Activated T-helper 9 cell treated with anti-CD3 and anti-CD28 coated beads, Interleukin-2, amount 50 U/mL, for 16 hours (primary cell): ENCODE measurements at regions not wholly inside any gene's neighbourhood (a gene's known extent, or its start where the extent isn't known, plus 50 kb on each side); places are given as distances from the start of the nearest gene placed in this dataset.

Experiments used
- DNase-seq: peaks from one replicate; pipeline ENCODE4 v3.0.0-alpha.2; 2020; ENCODE audit warnings: low read depth

GRCh38 chr5:159385536-159385935, 55.2 kb upstream of the IL12B start:
- no peak for DNase-seq

- DNase-seq = no peak
These were observed 55.9 kb upstream of the IL12B start for GRCh38 chr5:159386028-159386711.

DNA sequence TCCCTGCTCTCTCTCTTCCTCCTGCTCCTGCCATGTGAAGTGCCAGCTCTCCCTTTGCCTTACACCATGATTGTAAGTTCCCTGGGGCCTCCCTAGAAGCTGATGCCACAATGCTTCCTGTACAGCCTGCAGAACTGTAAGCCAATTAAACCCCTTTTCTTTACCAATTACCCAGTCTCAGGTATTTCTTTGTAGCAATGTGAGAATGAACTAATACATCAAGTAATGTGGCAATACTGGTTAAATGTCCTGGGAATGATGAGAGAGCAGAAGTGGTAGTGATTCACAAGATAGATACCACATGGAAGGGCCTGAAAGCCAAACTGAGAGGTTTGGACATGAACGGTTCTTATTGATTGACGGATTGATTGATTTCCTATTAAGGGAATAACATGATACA, 62.6 kb upstream of the IL12B start:
- DNase-seq = no peak

- DNase-seq = no peak
These were observed 63.6 kb upstream of the IL12B start for GRCh38 chr5:159393854-159394274.

- DNase-seq = no peak
These were observed 64.9 kb upstream of the IL12B start for GRCh38 chr5:159395202-159395601.

DNA sequence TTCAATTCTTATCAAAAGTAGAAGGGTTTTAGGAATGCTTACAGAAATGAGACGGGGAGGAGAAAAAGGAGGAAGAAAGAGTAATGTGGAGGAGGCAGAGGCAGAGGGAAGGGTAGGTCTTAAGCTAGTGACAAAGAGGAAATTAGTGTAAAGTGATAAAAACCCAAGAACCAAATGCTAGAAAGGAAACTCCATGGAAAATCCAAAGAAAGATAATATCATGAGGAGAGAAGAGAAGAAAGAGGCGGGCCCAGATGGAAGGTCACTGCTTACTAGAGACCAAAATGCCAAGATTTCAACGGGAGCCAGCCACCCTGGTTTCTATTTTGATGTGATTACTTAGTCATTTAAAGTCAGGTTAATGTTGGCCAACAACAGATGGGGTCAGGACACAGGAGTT, 68.6 kb upstream of the IL12B start:
- DNase-seq = no peak

DNA sequence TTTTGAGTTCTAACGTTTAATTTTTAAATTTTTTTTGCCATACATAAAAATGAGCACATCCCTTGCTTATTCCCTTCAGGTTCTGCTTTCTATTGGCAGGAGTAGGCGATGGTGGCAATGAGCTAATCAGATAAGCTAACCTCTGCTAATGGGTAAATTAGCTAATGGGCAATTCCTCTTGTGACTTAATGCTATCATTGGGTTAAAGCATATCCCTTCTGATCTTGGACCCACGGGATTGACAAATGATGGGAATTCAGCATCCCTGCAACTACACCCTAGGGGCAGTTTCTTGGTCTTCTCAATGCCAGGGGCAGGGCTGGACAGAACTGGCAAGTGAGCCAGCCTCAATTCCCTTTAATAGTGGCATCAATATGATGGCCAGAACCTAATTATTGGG, 70.2 kb upstream of the IL12B start:
- no peak for DNase-seq

GRCh38 chr5:159402311-159402710, 72.0 kb upstream of the IL12B start:
- DNase-seq = no peak

DNA sequence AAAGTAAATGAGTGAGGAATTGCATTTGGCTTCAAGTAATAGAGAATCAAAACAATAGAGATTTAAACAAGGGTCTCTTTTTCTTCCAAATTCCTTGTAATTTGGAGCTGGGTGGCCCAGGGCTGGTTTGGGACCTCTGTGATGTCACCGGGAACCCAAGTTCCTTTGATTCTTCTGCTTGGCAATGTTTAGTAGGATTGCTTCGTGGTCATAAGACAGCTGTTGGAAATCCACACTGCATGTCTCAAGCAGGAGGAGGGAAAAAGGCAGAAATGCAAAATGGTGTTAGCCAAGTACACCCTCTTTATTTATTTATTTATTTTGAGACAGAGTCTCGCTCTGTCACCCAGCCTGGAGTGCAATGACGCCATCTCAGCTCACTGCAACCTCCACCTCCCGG, 72.6 kb upstream of the IL12B start:
- DNase-seq = no peak

GRCh38 chr5:159403906-159404681, 73.8 kb upstream of the IL12B start:
- no peak for DNase-seq

DNA sequence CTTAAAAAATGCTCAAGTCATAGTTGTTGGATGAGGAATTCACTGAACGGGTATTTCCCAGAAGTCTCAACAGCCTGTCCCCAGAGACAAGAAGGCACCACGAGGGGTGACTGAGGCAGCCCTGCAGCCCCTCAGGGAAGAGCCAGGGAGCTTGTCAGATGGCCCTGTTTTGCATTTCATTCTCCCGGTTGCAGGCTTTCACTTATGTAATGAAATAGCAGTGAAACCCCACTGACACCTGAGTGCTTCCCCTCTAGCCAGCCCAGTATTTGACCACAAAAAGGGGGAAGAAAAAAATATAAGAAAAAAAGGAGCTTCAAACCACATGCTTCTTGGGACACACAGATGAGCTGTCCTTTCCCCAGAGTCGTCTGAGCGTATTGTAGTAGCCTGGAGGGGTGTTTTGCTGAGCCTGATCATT, 75.3 kb upstream of the IL12B start:
- DNase-seq = no peak

- no peak for DNase-seq
These were observed 76.3 kb upstream of the IL12B start for GRCh38 chr5:159406571-159406970.

- no peak for DNase-seq
These were observed 79.5 kb upstream of the IL12B start for GRCh38 chr5:159409801-159410200.

DNA sequence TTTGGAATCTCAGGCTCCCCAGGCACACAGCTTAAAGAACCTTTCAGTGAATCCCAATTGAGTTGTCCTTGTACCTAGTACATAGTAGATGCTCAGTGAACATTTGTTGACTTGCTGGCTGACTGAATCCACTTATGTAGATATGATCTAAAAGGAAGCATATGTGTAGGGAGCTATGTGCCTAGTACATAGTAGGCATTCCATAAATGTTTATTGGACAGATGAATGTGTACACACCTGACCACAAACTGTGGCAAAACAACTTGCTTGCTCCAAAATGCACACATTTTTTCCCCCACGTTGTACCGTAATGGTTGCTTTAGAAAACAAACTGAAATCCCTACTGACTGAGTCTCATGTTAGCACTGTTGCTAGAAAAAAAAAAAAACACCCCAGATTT, 80.2 kb upstream of the IL12B start:
- DNase-seq = no peak

- DNase-seq = no peak
These were observed 80.8 kb upstream of the IL12B start for GRCh38 chr5:159411115-159411514.

- peak; percentile 55 for DNase-seq
These were observed 82.2 kb upstream of the IL12B start for GRCh38 chr5:159412284-159413046.

DNA sequence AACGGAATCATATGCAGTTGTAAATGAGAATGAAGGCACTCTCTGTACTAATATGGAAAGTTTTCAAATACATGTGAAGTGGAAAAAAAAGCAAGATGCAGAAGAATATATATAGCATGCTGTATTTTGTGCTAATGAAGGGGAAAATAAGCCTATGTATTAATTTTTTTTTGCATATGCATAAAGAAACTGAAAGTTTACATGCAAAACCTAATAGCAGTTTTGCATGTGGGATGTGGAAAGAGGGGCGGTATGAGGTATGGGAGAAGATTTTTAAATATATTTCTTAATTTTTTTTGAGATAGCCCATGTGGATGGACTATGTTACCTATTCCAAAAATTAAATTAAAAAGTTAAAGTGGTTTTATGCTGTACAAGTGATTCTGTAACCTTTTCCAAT, 83.7 kb upstream of the IL12B start:
- DNase-seq = no peak

DNA sequence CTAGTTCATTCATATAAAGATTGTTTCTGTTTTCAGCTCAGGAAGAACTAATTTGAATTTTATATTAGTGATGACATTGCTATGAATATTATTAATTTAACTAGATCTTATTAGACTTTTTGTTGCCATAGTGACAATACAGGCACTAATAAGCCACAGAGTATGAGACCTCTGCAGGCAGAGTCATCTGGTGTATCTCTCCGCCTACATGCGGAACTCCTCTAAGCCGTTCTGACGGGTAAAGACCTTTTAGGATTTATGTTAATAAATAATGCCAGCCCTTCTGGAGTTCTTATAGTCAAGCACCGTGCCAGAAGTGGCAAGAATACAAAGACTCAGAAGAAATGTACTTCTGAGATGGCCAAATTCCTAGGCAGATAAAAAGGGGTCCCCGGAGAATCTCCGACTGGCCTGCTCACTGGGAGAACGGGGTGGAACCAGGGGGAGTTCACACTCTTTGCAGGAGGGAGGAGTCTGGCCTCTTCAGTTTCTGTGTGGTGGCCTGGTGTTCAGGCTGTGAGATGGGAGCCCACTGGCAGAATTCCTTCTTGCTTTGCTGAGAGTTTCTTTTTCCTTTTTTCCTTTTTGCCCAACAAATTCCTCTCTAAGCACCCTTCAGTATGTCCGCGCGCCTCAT, 85.1 kb upstream of the IL12B start:
- no peak for DNase-seq

DNA sequence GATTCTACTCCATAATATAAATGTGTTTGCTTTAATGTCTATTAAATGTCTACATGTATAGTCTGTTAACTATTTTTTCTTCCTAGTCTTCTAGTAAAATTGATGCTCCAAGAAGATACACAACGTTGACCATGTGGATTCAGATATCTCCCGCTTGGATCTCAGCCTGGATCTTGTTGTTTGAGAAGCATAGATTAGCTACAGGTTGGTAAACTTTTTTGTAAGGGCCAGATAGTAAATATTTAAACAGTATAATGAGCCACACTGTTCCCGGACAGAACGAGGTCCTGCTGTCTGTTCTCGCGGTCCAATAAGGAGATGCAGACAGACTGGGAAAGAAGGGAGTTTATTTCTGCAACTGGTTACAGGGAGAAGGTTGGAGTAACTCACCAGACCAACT, 86.2 kb upstream of the IL12B start:
- no peak for DNase-seq

DNA sequence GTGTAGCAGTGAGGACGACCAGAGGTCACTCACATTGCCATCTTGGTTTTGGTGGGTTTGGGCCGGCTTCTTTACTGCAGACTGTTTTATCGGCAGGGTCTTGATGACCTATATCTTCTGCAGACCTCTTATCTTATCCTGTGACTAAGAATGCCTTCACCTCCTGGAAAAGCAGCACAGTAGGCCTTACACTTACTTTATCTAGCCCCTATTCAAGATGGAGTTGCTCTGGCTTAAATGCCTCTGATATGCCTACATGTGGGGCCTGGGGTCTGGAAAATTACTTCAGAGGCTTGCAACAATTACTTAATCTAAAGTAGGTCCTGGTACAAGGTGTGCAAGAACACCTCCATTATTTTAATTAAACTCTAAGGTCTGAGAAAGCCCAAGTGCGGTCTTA, 86.9 kb upstream of the IL12B start:
- no peak for DNase-seq

DNA sequence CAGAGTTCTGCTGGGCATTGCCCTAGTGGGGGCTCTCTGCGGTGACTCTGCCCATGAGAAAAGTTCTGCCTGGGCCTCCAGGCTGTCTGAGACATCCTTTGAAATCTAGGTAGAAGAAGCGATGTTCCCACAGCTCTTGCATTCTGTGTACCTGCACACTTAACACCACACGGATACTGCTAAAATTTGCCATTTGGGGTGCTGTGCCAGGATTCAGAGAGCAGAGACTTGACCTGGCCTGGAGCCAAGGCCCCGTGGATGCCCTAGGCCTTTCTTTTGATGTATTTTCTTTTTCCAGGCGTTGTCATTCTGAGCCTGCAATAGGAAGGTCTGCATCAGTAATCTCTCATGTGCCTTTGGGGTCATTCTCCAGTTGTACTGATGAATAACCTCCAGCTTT, 89.3 kb upstream of the IL12B start:
- DNase-seq = no peak

DNA sequence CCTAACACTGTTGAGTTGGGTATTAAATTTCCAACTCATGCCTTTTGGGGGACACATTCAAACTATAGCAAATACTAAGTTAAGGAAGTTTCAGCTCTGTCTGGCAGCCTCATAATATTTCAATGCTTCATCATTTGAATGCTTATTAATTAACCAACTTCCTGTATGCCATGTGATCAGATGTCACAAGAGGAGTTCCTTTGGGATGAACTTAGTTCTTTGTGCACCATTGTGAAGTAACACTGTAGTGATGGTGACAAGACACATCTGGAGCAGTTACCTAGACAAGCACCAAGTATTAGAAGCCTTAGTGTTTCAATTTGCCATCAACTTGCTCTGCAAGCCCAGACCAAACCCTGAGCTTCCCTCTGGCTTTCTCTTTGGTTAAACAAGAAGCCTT, 90.7 kb upstream of the IL12B start:
- DNase-seq = no peak

- DNase-seq = no peak
These were observed 92.1 kb upstream of the IL12B start for GRCh38 chr5:159422361-159422760.
